ENCODE measurements at regions not wholly inside any gene's neighbourhood (a gene's known extent, or its start where the extent isn't known, plus 50 kb on each side); places are given as distances from the start of the nearest gene placed in this dataset.

DNA sequence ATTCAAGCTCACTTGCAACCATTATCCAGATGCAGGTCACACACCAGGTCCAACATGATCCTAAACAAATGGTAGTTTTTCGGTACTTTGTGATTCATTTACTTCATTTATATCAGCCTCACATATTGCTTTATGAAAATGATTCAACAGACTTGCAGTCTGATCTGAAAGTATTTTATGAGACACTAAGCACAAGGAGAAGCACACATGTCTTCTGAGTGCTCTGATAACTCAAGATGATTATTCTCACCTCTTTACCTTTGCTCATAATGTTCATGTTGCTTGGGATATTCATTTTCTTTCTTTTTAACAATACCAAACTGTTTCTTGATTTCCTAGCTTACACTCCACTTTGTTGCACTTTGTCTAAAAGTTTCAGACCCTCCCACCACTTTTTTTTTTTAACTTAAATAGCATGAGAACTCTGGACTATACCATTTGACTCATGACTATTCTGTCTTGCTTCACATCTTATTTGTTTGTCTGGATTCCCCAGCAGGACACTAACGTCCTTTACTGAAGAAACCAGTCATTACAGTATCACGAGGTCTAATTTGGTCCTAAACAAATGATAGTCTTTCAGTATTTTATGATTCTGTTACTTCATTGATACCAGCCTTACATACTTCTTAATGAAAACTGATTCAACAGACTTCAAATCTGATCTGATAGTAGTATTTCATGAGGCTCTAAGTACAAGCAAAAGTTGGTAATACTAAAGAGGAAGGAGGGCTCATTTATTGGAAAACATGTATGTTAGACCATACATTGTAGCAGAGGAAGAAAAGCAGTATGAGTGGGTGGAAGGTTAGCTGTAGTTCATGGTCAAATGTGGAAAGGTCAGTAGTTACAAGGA is 171.8 kb upstream of the AHR start:
- DNase-seq (ENCODE audit: extremely low spot score, unreplicated experiment): no peak
- Mint-ChIP-seq H3K27ac (no peak overlapping the region), H3K27me3 (no peaks in the 10 kb centered on the region), H3K4me3 (no peak overlapping the region), H3K4me1 (ENCODE audit: unreplicated experiment) (peaks cover 19% of the 10 kb centered on the region), H3K9me3 (no peaks in the 10 kb centered on the region), H3K36me3 (no peaks in the 10 kb centered on the region)
- TF ChIP-seq, protein P1, sequence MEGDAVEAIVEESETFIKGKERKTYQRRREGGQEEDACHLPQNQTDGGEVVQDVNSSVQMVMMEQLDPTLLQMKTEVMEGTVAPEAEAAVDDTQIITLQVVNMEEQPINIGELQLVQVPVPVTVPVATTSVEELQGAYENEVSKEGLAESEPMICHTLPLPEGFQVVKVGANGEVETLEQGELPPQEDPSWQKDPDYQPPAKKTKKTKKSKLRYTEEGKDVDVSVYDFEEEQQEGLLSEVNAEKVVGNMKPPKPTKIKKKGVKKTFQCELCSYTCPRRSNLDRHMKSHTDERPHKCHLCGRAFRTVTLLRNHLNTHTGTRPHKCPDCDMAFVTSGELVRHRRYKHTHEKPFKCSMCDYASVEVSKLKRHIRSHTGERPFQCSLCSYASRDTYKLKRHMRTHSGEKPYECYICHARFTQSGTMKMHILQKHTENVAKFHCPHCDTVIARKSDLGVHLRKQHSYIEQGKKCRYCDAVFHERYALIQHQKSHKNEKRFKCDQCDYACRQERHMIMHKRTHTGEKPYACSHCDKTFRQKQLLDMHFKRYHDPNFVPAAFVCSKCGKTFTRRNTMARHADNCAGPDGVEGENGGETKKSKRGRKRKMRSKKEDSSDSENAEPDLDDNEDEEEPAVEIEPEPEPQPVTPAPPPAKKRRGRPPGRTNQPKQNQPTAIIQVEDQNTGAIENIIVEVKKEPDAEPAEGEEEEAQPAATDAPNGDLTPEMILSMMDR (conservative IDR thresholded peaks at IDR 0.05): no peak

DNA sequence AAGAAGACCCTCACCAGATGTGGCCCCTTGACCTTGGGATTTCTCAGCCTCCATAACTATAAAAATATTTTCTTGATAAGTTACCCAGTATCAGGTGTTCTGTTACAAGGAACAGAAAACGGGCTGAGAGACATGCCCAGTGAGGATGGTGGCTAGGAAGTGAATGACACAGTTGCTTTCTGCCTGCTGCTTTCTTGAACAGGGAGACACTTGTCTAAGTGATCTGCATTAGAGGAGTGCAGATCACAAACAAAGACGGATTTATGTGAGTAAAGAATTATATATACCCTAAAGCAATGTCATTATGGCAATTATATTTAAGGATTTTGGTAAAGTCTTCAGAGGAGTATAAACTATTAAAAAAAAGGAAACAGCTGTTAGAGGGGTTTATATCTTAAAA is 169.2 kb upstream of the AHR start:
- Mint-ChIP-seq H3K27me3 (no peaks in the 10 kb centered on the region), H3K36me3 (no peaks in the 10 kb centered on the region), H3K9me3 (no peaks in the 10 kb centered on the region), H3K27ac (no peak overlapping the region), H3K4me3 (no peak overlapping the region), H3K4me1 (ENCODE audit: unreplicated experiment) (peaks cover 24% of the 10 kb centered on the region)
- TF ChIP-seq, protein P1 (conservative IDR thresholded peaks at IDR 0.05): no peak
- DNase-seq (ENCODE audit: extremely low spot score, unreplicated experiment): no peak

DNA sequence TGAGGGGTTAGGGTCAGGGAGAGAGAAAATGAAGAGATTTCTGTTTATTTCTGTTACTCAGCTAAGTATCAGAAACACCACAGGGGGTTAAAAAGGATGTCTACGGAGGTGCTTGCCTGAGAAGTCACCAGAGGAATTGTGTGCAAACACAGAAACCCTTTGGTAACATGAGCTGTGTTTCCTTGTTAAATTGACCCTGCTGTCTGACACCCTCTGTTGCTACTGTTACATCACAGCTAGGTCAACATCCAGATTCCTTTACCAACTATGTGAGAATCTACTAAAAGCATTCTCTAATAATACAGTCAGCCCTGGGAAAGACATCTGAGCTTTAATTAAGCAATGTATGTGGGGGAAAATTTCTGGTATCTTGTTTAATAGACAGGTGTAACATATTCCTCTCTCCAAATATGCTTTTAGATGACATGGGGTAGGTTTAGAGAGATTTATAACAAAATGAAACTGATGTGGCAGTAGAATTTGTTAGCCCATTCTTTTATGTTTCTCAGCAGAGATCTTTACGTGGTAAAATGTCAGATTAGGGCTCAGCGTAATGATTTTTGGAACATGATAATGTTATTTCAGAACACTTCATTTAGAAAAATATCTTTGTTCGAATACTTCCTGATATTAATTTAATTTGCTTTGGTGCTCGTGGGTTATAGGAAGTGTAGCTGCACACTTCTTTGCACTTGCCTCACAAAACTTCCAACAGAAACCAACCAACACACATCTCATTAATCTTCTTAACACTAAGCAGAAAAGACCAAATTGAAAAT is 168.0 kb upstream of the AHR start:
- Mint-ChIP-seq H3K27me3 (no peaks in the 10 kb centered on the region), H3K36me3 (no peaks in the 10 kb centered on the region), H3K27ac (peak overlapping the region; percentile 49), H3K9me3 (no peaks in the 10 kb centered on the region), H3K4me3 (peak overlapping the region; percentile 11), H3K4me1 (ENCODE audit: unreplicated experiment) (peaks cover 24% of the 10 kb centered on the region)
- no peak for DNase-seq (ENCODE audit: extremely low spot score, unreplicated experiment)
- TF ChIP-seq, protein P1 (conservative IDR thresholded peaks at IDR 0.05): no peak

DNA sequence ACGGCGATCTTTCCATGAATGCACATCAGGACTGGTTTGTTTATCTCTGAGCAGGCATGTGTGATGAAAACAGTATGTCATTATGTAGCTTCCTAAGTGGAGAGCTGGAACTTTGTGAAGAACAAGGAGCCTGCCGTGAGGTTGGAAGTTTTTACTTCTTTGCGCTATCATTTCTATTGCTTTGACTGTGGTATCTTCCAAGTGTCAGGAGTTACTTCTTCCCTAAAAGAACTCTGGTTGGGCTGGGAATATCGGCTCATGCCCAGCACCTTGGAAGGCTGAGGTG is 167.4 kb upstream of the AHR start:
- H3K4me1 Mint-ChIP-seq (ENCODE audit: unreplicated experiment): peaks cover 24% of the 10 kb centered on the region
- peak overlapping the region; percentile 11 for H3K4me3 Mint-ChIP-seq
- peak overlapping the region; percentile 49 for H3K27ac Mint-ChIP-seq
- no peaks in the 10 kb centered on the region for H3K27me3 Mint-ChIP-seq
- DNase-seq (ENCODE audit: extremely low spot score, unreplicated experiment): no peak
- TF ChIP-seq, protein P1 (conservative IDR thresholded peaks at IDR 0.05): no peak
- no peaks in the 10 kb centered on the region for H3K36me3 Mint-ChIP-seq
- no peaks in the 10 kb centered on the region for H3K9me3 Mint-ChIP-seq

DNA sequence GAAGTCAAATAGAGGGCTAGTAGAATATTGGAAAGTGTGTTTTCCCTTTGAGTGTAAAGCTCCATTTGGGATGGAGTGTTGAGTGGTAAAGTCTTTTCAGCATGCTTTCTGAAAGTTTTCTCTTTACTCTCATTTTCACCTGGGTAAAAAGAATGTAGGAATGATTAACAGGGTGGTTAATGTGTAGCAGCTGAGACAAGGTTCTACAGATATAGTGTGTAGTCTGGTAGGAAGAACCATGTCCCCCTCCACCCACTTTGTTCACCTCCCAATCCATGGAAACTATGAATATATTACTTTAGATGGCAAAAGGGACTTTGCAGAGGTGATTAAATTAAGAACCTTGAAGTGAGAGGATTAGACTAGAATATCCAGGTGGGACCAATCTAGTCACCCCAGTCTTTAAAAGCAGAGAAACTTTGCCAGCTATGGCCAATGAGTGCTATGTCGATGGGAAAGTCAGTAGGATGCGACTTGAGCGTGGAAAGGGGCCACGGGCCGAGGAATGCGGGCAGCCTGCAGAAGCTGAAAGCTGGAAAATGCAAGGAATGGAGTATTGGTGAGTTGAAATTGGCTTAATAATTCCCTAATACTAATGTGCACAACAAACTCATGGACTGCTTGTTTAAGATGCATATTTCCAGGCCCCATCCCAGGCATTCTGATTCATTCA is 166.3 kb upstream of the AHR start:
- H3K4me1 Mint-ChIP-seq (ENCODE audit: unreplicated experiment): peaks cover 24% of the 10 kb centered on the region
- no peaks in the 10 kb centered on the region for H3K36me3 Mint-ChIP-seq
- no peak overlapping the region for H3K4me3 Mint-ChIP-seq
- no peak for DNase-seq (ENCODE audit: extremely low spot score, unreplicated experiment)
- H3K27ac Mint-ChIP-seq: no peak overlapping the region
- TF ChIP-seq, protein P1 (conservative IDR thresholded peaks at IDR 0.05): no peak
- no peaks in the 10 kb centered on the region for H3K27me3 Mint-ChIP-seq
- H3K9me3 Mint-ChIP-seq: no peaks in the 10 kb centered on the region
